WI38 (cell line): ENCODE measurements at regions not wholly inside any gene's neighbourhood (a gene's known extent, or its start where the extent isn't known, plus 50 kb on each side); places are given as distances from the start of the nearest gene placed in this dataset.

Source experiments
- H3K4me3 ChIP-seq: 2 replicates; pipeline ENCODE4 v1.5.1; 2011; ENCODE audit warnings: low read depth, mild to moderate bottlenecking, control low read depth, low read length
- TF ChIP-seq, protein P1 (sequence below): IDR thresholded peaks from 2 replicates; pipeline ENCODE4 v1.5.1; 2012; ENCODE audit warnings: low read depth, mild to moderate bottlenecking, control low read depth, low read length

DNA sequence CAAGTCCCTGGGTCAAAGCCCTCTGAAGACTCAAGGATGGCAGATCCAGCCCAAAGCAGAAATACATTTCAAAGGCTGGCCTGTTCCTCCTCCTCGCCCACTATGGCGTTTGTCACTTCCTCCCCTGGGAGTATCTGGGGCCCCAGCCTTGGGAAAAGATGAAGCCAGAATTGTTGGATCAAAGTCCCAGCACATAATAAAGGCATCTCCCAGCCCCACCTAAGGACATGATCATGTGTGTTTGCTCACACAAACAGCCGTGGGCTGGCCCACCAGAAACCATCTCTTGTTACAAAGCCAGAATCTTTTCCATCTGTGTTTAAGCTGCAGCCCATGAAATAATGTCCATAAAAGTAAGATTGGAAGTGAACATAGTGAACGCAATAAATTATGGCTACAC lies 50.1 kb upstream of the HAAO start:
- TF ChIP-seq, protein P1, sequence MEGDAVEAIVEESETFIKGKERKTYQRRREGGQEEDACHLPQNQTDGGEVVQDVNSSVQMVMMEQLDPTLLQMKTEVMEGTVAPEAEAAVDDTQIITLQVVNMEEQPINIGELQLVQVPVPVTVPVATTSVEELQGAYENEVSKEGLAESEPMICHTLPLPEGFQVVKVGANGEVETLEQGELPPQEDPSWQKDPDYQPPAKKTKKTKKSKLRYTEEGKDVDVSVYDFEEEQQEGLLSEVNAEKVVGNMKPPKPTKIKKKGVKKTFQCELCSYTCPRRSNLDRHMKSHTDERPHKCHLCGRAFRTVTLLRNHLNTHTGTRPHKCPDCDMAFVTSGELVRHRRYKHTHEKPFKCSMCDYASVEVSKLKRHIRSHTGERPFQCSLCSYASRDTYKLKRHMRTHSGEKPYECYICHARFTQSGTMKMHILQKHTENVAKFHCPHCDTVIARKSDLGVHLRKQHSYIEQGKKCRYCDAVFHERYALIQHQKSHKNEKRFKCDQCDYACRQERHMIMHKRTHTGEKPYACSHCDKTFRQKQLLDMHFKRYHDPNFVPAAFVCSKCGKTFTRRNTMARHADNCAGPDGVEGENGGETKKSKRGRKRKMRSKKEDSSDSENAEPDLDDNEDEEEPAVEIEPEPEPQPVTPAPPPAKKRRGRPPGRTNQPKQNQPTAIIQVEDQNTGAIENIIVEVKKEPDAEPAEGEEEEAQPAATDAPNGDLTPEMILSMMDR = no peak
- no peak overlapping the region for H3K4me3 ChIP-seq
